ENCODE measurements at regions not wholly inside any gene's neighbourhood (a gene's known extent, or its start where the extent isn't known, plus 50 kb on each side); places are given as distances from the start of the nearest gene placed in this dataset.

GRCh38 chr9:26132746-26133312 is 454.6 kb upstream of the TUSC1 start:
- TF ChIP-seq EZH2phosphoT487 (IDR thresholded peaks at IDR 0.05; ENCODE audit: borderline replicate concordance, low read depth, low read length) (no peak), CTCF (conservative IDR thresholded peaks at IDR 0.05; ENCODE audit: low read length) (no peak)

All from OCI-LY7 (cell line).